HG03460 (cell line): ENCODE measurements at regions not wholly inside any gene's neighbourhood (a gene's known extent, or its start where the extent isn't known, plus 50 kb on each side); places are given as distances from the start of the nearest gene placed in this dataset.

Experiments used
- ATAC-seq: cut with Tn5 transposase; IDR thresholded peaks from one replicate; pipeline ENCODE4 v1.9.1; 2021; ENCODE audit not compliant: unreplicated experiment

- no peak for ATAC-seq
Measured at GRCh38 chr12:34361721-34362316, 339.5 kb downstream of the ALG10 start.

GRCh38 chr12:34363050-34363673, 340.9 kb downstream of the ALG10 start:
- ATAC-seq = no peak

- no peak for ATAC-seq
Measured at GRCh38 chr12:34368079-34368478, 345.8 kb downstream of the ALG10 start.

DNA sequence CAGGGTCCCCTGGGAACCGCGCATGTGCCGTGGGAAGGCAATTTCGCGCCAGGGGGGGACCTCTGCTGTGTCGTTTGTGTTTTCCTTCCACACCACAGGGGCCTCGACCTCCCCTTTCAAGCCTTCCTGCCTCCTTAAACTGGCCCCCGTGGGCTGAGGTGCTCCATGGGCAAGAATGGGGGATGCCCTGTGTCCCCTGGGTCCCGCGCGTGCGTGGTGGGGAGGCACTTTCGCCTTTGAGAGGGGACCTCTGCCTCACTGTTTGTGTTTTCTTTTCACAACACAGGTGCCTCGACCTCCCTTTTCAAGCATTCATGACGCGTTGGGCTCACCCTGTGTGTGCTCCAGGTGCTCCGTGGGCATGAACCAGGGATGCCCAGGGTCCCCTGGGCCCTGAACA, 348.8 kb downstream of the ALG10 start:
- ATAC-seq = no peak

DNA sequence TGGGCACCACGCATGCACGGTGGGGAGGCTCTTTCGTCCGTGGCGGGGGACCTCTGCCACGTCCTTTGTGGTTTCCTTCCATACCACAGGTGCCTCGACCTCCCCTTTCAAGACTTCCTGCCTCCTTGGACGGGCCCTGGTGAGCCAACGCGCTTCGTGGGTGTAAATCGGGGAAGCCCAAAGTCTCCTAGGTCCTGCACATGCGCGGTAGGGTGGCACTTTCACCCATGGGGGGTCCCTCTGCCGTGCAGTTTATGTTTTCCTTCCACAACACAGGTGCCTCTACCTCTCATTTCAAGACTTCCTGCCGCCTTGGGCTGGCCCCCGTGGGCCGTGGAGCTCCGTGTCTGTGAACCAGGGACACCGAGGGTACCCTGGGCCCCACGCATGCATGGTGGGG, 349.7 kb downstream of the ALG10 start:
- no peak for ATAC-seq

- no peak for ATAC-seq
Measured at GRCh38 chr12:34373926-34374325, 351.6 kb downstream of the ALG10 start.

GRCh38 chr12:34376133-34376799, 354.0 kb downstream of the ALG10 start:
- ATAC-seq = no peak

DNA sequence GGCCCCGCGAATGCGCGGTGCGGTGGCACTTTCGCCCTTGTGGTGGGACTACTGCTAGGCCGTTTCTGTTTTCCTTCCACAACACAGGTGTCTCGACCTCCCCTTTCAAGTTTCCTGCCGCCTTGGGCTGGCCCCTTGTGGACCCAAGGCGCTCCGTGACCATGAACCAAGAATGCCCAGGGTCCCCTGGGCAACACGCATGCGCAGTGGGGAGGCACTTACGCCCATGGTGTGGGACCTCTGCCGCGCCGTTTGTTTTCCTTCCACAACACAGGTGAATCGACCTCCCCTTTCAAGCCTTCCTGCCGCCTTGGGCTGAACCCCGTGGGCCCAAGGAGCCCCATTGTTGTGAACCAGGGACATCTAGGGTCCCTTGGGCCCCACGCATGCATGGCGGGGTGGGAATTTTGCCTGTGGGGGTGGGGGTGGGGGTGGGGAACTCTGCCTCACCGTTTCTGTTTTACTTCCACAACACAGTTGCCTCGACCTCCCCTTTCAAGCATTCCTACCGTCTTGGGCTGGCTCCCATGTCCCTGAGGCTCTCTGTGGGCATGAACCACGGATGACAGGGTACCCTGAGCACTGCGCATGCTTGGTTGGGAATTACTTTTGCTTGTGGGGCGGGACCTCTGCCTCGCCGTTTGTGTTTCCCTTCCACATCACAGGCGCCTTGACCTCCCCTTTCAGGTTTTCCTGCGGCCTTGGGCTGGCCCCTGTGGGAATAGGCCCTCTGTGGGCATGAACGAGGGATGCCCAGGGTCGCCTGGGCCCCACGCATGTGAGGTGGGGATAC, 355.1 kb downstream of the ALG10 start:
- no peak for ATAC-seq

DNA sequence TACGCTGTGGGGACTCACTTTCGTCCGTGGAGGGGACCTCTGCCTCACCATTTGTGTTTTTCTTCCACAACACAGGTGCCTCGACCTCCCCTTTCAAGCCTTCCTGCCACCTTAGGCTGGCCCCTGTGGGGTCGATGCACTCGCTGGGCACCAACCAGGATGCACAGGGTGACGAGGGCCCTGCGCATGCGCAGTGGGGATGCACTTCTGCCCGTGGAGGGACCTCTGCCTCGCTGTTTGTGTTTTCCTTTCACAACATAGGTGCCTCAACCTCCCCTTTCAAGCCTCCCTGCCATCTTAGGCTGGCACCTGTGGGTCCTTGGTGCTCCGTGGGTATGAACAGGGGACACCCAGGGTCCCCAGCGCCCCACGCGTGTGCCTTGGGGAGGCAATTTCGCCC, 356.8 kb downstream of the ALG10 start:
- no peak for ATAC-seq

DNA sequence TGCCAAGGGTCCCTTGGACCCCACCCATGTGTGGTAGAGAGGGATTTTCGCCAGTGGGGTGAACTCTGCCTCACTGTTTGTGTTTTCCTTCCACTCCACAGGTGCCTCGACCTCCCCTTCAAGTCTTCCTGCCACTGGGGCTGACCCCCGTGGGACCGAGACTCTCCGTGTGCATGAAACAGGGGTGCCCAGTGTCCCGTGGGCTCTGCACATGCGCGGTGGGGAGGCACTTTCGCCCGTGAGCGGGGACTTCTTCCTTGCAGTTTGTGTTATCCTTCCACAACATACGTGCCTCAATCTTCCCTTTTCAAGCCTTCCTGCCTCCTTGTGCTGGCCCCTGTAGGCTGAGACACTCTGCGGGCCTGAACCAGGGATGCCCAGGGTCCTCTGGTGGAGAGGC, 362.4 kb downstream of the ALG10 start:
- no peak for ATAC-seq

- ATAC-seq = no peak
Measured at GRCh38 chr12:34386016-34386415, 363.7 kb downstream of the ALG10 start.

DNA sequence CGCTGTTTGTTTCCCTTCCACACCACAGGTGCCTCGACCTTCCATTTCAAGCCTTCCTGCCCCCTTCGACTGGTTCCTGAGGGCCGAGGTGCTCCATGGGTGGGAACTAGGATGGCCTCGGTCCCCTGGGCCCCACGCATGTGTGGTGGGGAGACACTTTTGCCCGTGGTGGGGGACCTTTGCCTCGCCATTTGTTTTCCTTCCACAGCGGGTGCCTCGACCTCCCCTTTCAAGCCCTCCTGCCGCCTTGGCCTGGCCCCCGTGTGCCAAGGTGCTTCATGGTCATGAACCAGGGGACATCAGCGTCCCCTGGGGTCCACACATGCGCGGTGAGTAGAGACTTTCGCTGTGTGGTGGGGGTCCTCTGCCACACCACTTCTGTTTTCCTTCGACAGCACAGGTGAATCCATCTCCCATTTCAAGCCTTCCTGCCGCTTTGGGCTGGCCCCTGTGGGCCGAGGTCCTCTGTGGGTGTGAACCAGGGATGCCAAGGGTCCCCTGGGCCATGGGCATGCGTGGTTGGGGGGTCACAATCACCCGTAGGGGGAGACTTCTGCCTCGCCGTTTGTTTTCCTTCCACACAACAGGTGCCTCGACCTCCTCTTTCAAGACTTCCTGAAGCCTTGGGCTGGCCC, 364.4 kb downstream of the ALG10 start:
- ATAC-seq = no peak

DNA sequence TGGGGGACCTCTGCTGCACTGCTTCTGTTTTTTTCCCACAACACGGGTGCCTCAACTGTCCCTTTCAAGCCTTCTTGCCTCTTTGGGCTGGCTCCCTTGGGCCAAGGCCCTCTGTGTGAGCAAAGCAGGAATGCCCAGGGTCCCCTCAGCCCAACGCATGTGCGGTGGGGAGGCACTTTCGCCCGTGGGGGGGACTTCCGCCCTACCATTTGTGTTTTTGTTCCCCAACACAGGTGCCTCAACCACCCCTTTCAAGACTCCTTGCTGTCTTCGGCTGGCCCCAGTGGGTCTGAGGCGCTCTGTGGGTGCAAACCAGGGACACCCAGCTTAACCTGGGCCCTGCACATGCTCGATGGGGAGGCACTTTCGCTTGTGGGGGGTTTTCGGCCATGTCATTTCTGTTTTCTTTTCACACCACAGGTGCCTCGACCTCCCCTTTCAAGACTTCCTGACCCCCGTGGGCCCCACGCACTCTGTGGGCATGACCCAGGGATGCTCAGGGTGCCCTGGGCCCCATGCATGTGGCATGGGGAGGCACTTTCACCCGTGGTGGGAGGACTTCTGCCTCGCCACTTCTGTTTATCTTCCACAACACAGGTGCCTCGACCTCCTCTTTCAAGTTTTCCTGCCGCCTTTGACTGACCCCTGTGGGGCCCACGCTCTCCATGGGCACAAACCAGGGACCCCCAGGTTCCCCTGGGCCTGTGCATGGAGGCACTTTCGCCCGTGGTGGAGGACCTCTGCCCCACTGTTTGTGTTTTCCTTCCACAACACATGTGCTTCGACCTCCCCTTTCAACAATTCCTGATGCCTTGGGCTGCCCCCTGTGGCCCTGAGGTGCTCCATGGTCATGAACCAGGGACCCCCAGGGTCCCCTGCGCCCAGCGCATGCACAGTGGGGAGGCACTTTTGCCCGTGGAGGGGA, 365.7 kb downstream of the ALG10 start:
- no peak for ATAC-seq

DNA sequence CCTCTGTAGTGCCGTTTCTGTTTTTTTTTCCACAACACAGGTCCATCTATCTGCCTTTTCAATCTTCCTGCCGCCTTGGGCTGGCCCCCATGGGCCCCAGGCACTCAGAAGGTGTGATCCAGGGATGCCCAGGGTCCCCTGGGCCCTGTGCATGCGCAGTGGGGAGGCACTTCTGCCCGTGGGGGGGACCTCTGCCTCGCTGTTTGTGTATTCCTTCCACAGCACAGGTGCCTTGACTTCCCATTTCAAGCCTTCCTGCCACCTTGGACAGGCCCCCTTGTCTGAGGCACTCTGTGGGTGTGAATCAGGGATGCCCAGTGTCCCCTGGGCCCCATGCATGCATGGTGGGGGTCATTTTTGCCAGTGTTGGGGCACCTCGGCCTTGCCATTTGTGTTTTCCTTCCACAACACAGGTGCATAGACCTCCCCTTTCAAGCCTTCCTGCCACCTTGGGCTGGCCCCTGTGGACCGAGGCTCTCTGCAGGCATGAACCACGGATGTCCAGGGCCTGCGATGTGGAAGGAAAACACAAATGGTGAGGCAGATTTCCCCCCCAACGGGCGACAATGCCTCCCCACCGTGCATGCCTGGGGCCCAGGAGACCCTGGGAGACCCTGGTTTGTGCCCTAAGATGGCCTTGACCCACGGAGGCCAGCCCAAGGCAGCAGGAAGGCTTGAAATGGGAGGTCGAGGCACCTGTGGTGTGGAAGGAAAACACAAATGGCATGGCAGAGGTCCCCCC, 366.5 kb downstream of the ALG10 start:
- ATAC-seq = no peak

DNA sequence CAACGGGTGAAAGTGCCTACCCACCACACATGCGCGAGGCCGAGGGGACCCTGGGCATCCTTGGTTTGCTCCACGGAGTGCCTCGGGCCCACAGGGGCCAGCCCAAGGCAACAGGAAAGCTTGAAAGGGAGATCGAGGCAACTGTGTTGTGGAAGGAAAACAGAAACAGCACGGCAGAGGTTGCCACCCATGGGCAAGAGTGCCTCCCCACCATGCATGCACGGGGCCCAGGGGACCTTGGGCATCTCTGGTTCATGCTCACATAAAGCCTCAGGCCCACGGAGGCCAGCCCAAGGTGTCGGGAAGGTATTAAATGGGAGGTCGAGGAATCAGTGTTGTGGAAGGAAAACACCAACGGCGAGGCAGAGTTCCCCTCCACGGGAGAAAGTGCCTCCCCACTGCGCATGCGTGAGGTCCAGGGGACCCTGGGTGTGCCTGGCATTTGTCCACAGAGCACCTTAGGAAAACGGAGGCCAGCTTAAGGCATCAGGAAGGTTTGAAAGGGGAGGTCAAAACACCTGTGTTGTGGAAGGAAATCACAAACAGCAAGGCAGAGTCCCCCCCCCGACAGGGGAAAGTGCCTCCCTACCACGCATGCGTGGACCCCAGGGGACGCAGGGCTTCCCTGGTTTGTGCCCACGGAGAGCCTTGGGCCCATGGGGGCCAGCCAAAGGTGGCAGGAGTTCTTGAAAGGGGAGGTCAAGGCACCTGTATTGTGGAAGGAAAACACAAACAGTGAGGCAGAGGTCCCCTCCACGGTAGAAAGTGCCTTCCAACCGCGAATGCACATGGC, 367.3 kb downstream of the ALG10 start:
- ATAC-seq = no peak

DNA sequence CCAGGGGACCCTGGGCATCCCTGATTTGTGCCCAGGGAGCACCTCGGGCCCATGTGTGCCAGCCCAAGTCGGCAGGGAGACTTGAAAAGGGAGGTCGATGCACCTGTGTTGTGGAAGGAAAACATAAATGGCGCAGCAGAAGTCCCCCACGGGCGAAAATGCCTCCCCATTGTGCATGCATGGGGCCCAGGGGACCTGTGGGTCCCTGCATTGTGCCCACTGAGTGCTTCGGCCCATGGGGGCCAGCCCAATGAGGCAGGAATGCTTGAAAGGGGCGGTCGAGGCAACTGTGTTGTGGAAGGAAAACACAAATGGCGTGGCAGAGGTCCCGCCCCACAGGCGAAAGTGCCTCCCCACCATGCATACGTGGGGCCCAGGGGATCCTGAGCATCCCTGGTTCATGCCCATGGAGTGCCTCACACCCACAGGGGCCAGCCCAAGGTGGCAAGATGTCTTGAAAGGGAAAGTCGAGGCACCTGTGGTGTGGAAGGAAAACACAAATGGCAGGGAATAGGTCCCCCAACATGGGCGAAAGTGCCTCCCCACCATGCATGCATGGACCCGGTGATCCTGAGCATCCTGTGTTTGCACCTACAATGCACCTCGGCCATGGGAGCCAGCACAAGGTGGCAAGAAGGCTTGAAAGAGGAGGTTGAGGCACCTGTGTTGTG, 368.0 kb downstream of the ALG10 start:
- no peak for ATAC-seq

GRCh38 chr12:34390846-34391700, 368.8 kb downstream of the ALG10 start:
- ATAC-seq = no peak
